ENCODE measurements at regions not wholly inside any gene's neighbourhood (a gene's known extent, or its start where the extent isn't known, plus 50 kb on each side); places are given as distances from the start of the nearest gene placed in this dataset.

DNA sequence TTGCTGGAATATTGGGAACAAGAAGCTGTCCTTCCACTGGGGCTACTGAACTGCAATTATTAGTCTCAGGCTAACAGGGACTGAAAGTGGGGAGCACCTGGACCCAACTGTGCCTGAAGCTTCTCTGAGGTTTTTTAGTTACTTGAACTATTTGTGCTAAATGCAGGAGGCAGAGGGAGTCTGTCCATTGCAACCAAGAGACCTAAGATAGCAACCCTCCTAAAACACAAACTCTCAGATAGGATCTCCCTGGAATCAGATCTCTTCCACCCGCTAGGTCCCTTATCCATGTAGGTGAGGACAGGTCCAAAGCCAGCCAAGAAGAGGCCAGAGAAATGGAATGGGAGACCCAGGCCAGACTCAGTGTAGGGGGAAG, 58.1 kb downstream of the NCOR2 start:
- TF ChIP-seq, protein P1, sequence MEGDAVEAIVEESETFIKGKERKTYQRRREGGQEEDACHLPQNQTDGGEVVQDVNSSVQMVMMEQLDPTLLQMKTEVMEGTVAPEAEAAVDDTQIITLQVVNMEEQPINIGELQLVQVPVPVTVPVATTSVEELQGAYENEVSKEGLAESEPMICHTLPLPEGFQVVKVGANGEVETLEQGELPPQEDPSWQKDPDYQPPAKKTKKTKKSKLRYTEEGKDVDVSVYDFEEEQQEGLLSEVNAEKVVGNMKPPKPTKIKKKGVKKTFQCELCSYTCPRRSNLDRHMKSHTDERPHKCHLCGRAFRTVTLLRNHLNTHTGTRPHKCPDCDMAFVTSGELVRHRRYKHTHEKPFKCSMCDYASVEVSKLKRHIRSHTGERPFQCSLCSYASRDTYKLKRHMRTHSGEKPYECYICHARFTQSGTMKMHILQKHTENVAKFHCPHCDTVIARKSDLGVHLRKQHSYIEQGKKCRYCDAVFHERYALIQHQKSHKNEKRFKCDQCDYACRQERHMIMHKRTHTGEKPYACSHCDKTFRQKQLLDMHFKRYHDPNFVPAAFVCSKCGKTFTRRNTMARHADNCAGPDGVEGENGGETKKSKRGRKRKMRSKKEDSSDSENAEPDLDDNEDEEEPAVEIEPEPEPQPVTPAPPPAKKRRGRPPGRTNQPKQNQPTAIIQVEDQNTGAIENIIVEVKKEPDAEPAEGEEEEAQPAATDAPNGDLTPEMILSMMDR (conservative IDR thresholded peaks at IDR 0.05; ENCODE audit: low read depth, low read length) = no peak
- TF ChIP-seq EZH2 (IDR thresholded peaks at IDR 0.05; ENCODE audit: low read length, unreplicated experiment) = no peak
- TF ChIP-seq EZH2phosphoT487 (IDR thresholded peaks at IDR 0.05; ENCODE audit: borderline replicate concordance, low read length) = no peak

Measured in PC-3 (cell line).